Sigmoid colon (tissue), 4 donors: ENCODE measurements at regions not wholly inside any gene's neighbourhood (a gene's known extent, or its start where the extent isn't known, plus 50 kb on each side); places are given as distances from the start of the nearest gene placed in this dataset.

Source experiments
- EP300 ChIP-seq, 4 donors: sonication (generic); formaldehyde crosslinking; IDR thresholded peaks; one replicate each; pipeline ENCODE4 v1.6.1; 2017; ENCODE audit warnings: antibody characterized with exemption in 4 of 4
- POLR2A ChIP-seq, 2 donors: fragments of 450-650 bp; IDR thresholded peaks; one replicate each; pipeline ENCODE4 v1.6.1; 2016; ENCODE audit warnings: antibody characterized with exemption in 2 of 2, mild to moderate bottlenecking in 2 of 2, moderate library complexity in 2 of 2
- POLR2AphosphoS5 ChIP-seq, 4 donors: sonication (generic); formaldehyde crosslinking; IDR thresholded peaks; one replicate each; pipeline ENCODE4 v1.6.1; 2017; ENCODE audit warnings: antibody characterized with exemption in 4 of 4
- TF ChIP-seq, protein P1 (sequence below), 4 experiments: fragments of 450-650 bp in 3 of 4; fragments of 200-600 bp in 1 of 4; IDR thresholded peaks; one replicate each; pipeline ENCODE4 v1.5.1; 2016 to 2019; ENCODE audit warnings: antibody characterized with exemption in 4 of 4, mild to moderate bottlenecking in 3 of 4, moderate library complexity in 2 of 4

DNA sequence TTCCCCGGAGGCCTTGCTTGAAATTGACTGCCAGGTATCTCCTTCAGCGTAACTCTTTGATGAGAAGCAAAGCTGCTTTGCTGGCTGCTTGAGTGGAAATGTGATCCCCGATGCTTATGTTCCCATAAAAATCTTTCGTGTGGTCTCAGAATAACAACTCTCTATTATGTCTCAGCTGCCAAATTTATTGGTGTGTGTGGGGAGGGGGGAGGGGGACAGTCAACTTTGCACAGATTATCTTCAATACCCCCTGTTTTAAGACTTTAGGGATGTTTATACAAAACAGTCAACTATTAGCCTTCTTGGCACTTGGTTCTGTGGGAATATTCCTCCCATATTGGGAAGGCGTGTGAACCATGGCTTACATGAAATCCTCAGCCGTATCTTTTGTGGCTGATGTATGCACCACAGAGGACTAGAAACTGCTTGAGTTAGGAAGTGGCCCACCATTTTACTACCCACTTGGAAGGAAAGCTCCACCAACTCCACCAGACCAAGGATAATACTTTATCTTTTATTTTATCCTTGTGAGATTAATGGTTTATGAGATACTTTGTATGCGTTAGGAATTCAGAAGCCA lies 101.5 kb upstream of the SLC24A3 start:
- TF ChIP-seq, protein P1, sequence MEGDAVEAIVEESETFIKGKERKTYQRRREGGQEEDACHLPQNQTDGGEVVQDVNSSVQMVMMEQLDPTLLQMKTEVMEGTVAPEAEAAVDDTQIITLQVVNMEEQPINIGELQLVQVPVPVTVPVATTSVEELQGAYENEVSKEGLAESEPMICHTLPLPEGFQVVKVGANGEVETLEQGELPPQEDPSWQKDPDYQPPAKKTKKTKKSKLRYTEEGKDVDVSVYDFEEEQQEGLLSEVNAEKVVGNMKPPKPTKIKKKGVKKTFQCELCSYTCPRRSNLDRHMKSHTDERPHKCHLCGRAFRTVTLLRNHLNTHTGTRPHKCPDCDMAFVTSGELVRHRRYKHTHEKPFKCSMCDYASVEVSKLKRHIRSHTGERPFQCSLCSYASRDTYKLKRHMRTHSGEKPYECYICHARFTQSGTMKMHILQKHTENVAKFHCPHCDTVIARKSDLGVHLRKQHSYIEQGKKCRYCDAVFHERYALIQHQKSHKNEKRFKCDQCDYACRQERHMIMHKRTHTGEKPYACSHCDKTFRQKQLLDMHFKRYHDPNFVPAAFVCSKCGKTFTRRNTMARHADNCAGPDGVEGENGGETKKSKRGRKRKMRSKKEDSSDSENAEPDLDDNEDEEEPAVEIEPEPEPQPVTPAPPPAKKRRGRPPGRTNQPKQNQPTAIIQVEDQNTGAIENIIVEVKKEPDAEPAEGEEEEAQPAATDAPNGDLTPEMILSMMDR (IDR thresholded peaks at IDR 0.05): no peak
- TF ChIP-seq POLR2A (IDR thresholded peaks at IDR 0.05) (no peak), EP300 (IDR thresholded peaks at IDR 0.05) (no peak), POLR2AphosphoS5 (IDR thresholded peaks at IDR 0.05) (peak; percentile 15 to 46 (median 39))
